ENCODE measurements at regions not wholly inside any gene's neighbourhood (a gene's known extent, or its start where the extent isn't known, plus 50 kb on each side); places are given as distances from the start of the nearest gene placed in this dataset.
"Not testable (repeated sequence)": the region's sequence is repeated elsewhere in the genome, so short reads cannot be mapped to it uniquely, and the experiment has no call there.

- no peak for DNase-seq
Observed at GRCh38 chr14:52202151-52202550, 65.3 kb upstream of the PTGDR start.

GRCh38 chr14:52190337-52190931 lies 77.1 kb upstream of the PTGDR start:
- DNase-seq, result no peak

- DNase-seq, result no peak
Observed at GRCh38 chr14:52189325-52189724, 78.2 kb upstream of the PTGDR start.

- no peak for DNase-seq
Observed at GRCh38 chr14:52188381-52188780, 79.1 kb upstream of the PTGDR start.

- DNase-seq, result no peak
Observed at GRCh38 chr14:52185178-52185577, 82.3 kb upstream of the PTGDR start.

GRCh38 chr14:52182853-52183252 lies 84.6 kb upstream of the PTGDR start:
- DNase-seq, result no peak

- no peak for DNase-seq
Observed at GRCh38 chr14:52179141-52179790, 88.2 kb upstream of the PTGDR start.

- no peak for DNase-seq
Observed at GRCh38 chr14:52175982-52176502, 91.5 kb upstream of the PTGDR start.

- not testable (repeated sequence) for DNase-seq
Observed at GRCh38 chr14:52171932-52172331, 95.6 kb upstream of the PTGDR start.

GRCh38 chr14:52166822-52167221 lies 98.0 kb upstream of the NID2 start:
- no peak for DNase-seq

- DNase-seq, result no peak
Observed at GRCh38 chr14:52155651-52156213, 86.9 kb upstream of the NID2 start.

GRCh38 chr14:52154992-52155650 lies 86.3 kb upstream of the NID2 start:
- DNase-seq, result no peak

- DNase-seq, result no peak
Observed at GRCh38 chr14:52153939-52154338, 85.1 kb upstream of the NID2 start.

GRCh38 chr14:52150162-52150561 lies 81.3 kb upstream of the NID2 start:
- DNase-seq, result no peak

GRCh38 chr14:52148371-52148770 lies 79.5 kb upstream of the NID2 start:
- no peak for DNase-seq

- DNase-seq, result no peak
Observed at GRCh38 chr14:52146504-52146903, 77.6 kb upstream of the NID2 start.

GRCh38 chr14:52144099-52144498 lies 75.2 kb upstream of the NID2 start:
- DNase-seq, result not testable (repeated sequence)

GRCh38 chr14:52142504-52142903 lies 73.6 kb upstream of the NID2 start:
- DNase-seq, result no peak

- DNase-seq, result peak; percentile 45 to 57
Observed at GRCh38 chr14:52131640-52132320, 62.9 kb upstream of the NID2 start.

- no peak for DNase-seq
Observed at GRCh38 chr14:52129721-52130120, 60.9 kb upstream of the NID2 start.

- no peak for DNase-seq
Observed at GRCh38 chr14:52125885-52126284, 57.0 kb upstream of the NID2 start.

GRCh38 chr14:52124791-52125684 lies 56.2 kb upstream of the NID2 start:
- DNase-seq, result no peak

All from activated T-cell treated with anti-CD3 and anti-CD28 coated beads, Interleukin-2, amount 50 U/mL, for 48 hours (primary cell).